OCI-LY3 (cell line): ENCODE measurements at regions not wholly inside any gene's neighbourhood (a gene's known extent, or its start where the extent isn't known, plus 50 kb on each side); places are given as distances from the start of the nearest gene placed in this dataset.

Experiments used
- EZH2phosphoT487 ChIP-seq: fragments of 200-600 bp; shearing (Covaris generic); IDR thresholded peaks from 2 replicates; pipeline ENCODE4 v1.6.1; 2018; ENCODE audit warnings: antibody characterized with exemption, mixed run types, low read depth
- TF ChIP-seq, protein P1 (sequence below): fragments of 200-600, 300-600 bp; sonication (generic); IDR thresholded peaks from 2 replicates; pipeline ENCODE4 v1.5.1; 2014; ENCODE audit warnings: antibody characterized with exemption, low read length, low read depth

DNA sequence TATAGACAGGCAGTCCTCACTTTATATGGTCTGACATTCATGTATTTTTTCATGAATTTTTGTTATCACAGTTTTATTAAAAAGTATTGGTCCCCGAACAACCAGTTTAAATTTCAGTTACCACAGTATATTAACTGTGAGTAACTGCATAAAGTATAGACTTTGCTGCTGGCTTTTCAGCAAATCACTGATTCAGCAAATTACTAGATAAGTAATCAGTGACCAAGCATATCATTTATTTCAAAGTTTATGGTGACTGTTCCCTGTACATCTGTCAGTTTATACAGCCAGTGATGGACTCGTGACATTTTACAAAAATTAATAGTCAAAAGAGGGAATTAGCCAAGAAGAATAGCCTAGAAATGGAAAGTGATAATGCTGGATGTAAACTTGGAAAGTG is 266.7 kb upstream of the CHRM2 start:
- TF ChIP-seq, protein P1, sequence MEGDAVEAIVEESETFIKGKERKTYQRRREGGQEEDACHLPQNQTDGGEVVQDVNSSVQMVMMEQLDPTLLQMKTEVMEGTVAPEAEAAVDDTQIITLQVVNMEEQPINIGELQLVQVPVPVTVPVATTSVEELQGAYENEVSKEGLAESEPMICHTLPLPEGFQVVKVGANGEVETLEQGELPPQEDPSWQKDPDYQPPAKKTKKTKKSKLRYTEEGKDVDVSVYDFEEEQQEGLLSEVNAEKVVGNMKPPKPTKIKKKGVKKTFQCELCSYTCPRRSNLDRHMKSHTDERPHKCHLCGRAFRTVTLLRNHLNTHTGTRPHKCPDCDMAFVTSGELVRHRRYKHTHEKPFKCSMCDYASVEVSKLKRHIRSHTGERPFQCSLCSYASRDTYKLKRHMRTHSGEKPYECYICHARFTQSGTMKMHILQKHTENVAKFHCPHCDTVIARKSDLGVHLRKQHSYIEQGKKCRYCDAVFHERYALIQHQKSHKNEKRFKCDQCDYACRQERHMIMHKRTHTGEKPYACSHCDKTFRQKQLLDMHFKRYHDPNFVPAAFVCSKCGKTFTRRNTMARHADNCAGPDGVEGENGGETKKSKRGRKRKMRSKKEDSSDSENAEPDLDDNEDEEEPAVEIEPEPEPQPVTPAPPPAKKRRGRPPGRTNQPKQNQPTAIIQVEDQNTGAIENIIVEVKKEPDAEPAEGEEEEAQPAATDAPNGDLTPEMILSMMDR = no peak
- no peak for TF ChIP-seq EZH2phosphoT487
